ENCODE measurements at regions not wholly inside any gene's neighbourhood (a gene's known extent, or its start where the extent isn't known, plus 50 kb on each side); places are given as distances from the start of the nearest gene placed in this dataset.

DNA sequence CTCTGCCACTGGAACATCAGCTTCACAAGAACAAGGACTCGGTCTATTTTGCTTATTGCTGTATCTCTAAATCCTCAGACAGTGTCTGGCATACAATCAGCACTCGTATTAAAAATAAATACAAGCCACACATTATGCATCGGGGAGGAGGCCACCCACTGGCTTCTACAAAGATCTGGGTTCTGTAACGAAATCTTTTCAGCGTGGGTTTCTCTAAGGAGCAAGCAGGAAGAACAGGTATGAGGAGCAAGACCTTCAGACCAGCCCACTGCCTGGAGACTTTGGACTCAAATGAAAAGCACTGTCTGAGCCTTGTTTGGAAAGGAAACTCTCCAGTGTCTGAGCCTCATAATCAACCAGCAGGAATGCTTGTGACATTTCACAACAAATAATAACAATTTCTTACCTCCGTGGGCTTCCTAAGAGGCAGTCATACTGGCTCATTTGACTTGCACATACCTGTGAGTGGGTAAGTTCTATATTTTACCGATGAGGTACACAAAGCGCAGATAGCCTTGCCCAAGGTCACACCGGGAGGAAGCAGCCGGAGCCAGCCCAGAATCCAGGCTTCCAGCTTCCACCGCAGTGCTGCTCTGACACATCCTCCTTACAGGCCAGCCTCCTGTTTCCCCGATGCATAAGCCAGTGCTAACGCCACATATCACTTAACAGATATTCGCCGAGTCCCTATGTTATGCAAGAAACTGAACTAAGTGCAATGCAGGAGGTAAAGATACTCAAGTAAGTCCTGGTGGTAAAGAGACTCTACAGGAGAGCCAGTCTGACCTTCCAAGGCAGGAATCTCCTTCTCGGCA is 118.6 kb upstream of the TNRC6C start:
- H3K4me2 ChIP-seq (ENCODE audit: low read length), result no peak overlapping the region
- H3K9ac ChIP-seq (ENCODE audit: low read length), result no peak overlapping the region

DNA sequence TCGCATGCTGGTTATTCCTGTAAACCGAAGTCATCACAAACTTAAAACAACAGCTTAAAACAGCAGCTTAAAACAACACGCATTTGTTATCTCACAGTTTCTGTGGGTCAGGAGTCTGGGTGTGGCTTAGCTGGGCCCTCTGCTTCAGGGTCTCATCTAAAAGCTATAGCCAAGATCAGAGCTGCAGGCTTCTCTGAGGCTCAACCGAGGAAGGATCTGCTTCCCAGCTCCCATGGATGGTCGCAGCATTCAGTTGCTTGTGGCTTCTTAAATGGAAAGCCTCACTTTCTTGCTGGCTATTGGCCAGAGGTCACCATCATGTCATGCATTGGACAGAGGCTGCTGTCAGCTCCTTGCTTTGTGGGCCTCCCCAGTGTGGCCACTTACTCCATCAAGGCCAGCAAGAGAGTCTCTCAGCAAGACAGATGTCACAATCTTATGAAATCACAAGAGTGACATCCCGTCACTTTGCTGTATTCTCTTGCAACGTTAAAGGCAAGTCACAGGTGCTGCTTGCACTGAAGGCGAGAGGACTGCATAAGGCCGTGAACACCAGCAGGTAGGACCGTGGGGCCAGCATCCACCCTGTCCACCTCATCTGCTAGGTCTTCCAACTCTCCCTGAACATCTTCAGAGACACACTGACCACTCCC is 117.9 kb upstream of the TNRC6C start:
- H3K27me3 ChIP-seq (ENCODE audit: low read length), result peaks cover 5% of the 10 kb centered on the region; the same call in 1 of the 2 replicates
- no peak for ATAC-seq
- H3K4me1 ChIP-seq (ENCODE audit: insufficient read depth, low read length), result peaks cover 23% of the 10 kb centered on the region; the same call in 1 of the 2 replicates
- H3F3A ChIP-seq (ENCODE audit: low read length, unreplicated experiment), result no peaks in the 10 kb centered on the region
- H3K9me3 ChIP-seq (ENCODE audit: low read length), result peaks cover 13% of the 10 kb centered on the region; the same call in 1 of the 2 replicates
- BruUV-seq (replicated peaks), result no TSS peak
- ChIA-PET CTCF (no interaction called here), POLR2A (ENCODE audit: unreplicated experiment) (no interaction called here)
- no peak for TF ChIP-seq EZH2phosphoT487 (IDR thresholded peaks at IDR 0.05; ENCODE audit: borderline replicate concordance, low read length)
- TF ChIP-seq, protein P1, sequence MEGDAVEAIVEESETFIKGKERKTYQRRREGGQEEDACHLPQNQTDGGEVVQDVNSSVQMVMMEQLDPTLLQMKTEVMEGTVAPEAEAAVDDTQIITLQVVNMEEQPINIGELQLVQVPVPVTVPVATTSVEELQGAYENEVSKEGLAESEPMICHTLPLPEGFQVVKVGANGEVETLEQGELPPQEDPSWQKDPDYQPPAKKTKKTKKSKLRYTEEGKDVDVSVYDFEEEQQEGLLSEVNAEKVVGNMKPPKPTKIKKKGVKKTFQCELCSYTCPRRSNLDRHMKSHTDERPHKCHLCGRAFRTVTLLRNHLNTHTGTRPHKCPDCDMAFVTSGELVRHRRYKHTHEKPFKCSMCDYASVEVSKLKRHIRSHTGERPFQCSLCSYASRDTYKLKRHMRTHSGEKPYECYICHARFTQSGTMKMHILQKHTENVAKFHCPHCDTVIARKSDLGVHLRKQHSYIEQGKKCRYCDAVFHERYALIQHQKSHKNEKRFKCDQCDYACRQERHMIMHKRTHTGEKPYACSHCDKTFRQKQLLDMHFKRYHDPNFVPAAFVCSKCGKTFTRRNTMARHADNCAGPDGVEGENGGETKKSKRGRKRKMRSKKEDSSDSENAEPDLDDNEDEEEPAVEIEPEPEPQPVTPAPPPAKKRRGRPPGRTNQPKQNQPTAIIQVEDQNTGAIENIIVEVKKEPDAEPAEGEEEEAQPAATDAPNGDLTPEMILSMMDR (conservative IDR thresholded peaks at IDR 0.05; ENCODE audit: low read depth, low read length), result no peak
- DNase-seq, result no peak
- no peaks in the 10 kb centered on the region for H3K79me2 ChIP-seq (ENCODE audit: low read length)
- H2AFZ ChIP-seq (ENCODE audit: low read length), result no peak overlapping the region
- H3K9me2 ChIP-seq (replicated peaks; ENCODE audit: low read length), result no peaks in the 10 kb centered on the region
- H3K27ac ChIP-seq (ENCODE audit: low read length), result no peak overlapping the region
- H3K4me3 ChIP-seq (ENCODE audit: low read length), result no peak overlapping the region
- no peak overlapping the region for H3K4me2 ChIP-seq (ENCODE audit: low read length)
- H3K9ac ChIP-seq (ENCODE audit: low read length), result no peak overlapping the region
- no peaks in the 10 kb centered on the region for H3K36me3 ChIP-seq (ENCODE audit: low read depth, low read length)
- H4K20me1 ChIP-seq (ENCODE audit: low read length), result no peaks in the 10 kb centered on the region
- intact Hi-C loops (cut with micrococcal nuclease), result no loop called here

More for the DNA sequence above, 118.6 kb upstream of the TNRC6C start:
- ChIA-PET POLR2A (ENCODE audit: unreplicated experiment) (no interaction called here), CTCF (no interaction called here)
- ATAC-seq (no peak), DNase-seq (no peak)
- H3K9me2 ChIP-seq (replicated peaks; ENCODE audit: low read length), result no peaks in the 10 kb centered on the region
- no peaks in the 10 kb centered on the region for H3K79me2 ChIP-seq (ENCODE audit: low read length)
- intact Hi-C loops (cut with micrococcal nuclease), result no loop called here
- no TSS peak for BruUV-seq (replicated peaks)
- H4K20me1 ChIP-seq (ENCODE audit: low read length), result no peaks in the 10 kb centered on the region
- H3K4me3 ChIP-seq (ENCODE audit: low read length), result no peak overlapping the region
- peaks cover 13% of the 10 kb centered on the region; the same call in 1 of the 2 replicates for H3K9me3 ChIP-seq (ENCODE audit: low read length)
- no peaks in the 10 kb centered on the region for H3F3A ChIP-seq (ENCODE audit: low read length, unreplicated experiment)
- H3K36me3 ChIP-seq (ENCODE audit: low read depth, low read length), result no peaks in the 10 kb centered on the region
- H3K27ac ChIP-seq (ENCODE audit: low read length), result no peak overlapping the region
- H3K27me3 ChIP-seq (ENCODE audit: low read length), result peaks cover 5% of the 10 kb centered on the region; the same call in 1 of the 2 replicates
- no peak for TF ChIP-seq EZH2phosphoT487 (IDR thresholded peaks at IDR 0.05; ENCODE audit: borderline replicate concordance, low read length)
- TF ChIP-seq, protein P1 (conservative IDR thresholded peaks at IDR 0.05; ENCODE audit: low read depth, low read length), result no peak
- TF ChIP-seq EZH2 (IDR thresholded peaks at IDR 0.05; ENCODE audit: low read length, unreplicated experiment), result no peak
- no peak overlapping the region for H2AFZ ChIP-seq (ENCODE audit: low read length)
- H3K4me1 ChIP-seq (ENCODE audit: insufficient read depth, low read length), result peaks cover 24% of the 10 kb centered on the region

All from PC-3 (cell line).